HCT116 (cell line): ENCODE measurements at regions not wholly inside any gene's neighbourhood (a gene's known extent, or its start where the extent isn't known, plus 50 kb on each side); places are given as distances from the start of the nearest gene placed in this dataset.

Source experiments
- ATAC-seq: fragments of 200-7000 bp; cut with Tn5 transposase; 2 replicates; pipeline ENCODE4 v1.9.1; 2020; ENCODE audit warnings: mild to moderate bottlenecking, moderate library complexity
- BruUV-seq: library from RNA; stranded (reverse); fragments of 400-500 nt; replicated peaks from 2 replicates; lab custom pipeline; 2021; lab: Mats Ljungman, UMichigan
- CTCF ChIA-PET: fragments of 300-600 bp; sonication (Branson Sonifier 250); formaldehyde crosslinking; loops from one replicate; lab custom pipeline; 2021; ENCODE audit warnings: antibody characterized with exemption; lab: Charles Lee
- POLR2A ChIA-PET: fragments of 300-600, 350-600 bp; sonication (Branson Sonifier 250); formaldehyde crosslinking; loops from one replicate; lab custom pipeline; 2021; ENCODE audit warnings: antibody characterized with exemption; lab: Charles Lee
- RAD21 ChIA-PET, 2 experiments: fragments of 300-600 bp; sonication (Branson Sonifier 250); formaldehyde crosslinking; loops; one replicate each; lab custom pipeline; 2023; ENCODE audit warnings: low total read pairs in 2 of 2; ENCODE audit not compliant: uncharacterized antibody in 2 of 2, unreplicated experiment in 2 of 2, low non-redundant PET in 1 of 2; lab: Charles Lee
- DNase-seq: peaks from one replicate; pipeline ENCODE4 v3.0.0-alpha.2; 2010; ENCODE audit warnings: low read depth, low spot score
- H2AFZ ChIP-seq: fragments of 200-600 bp; shearing (Covaris generic), sonication (generic); 2 replicates; pipeline ENCODE4 v1.6.1; 2017; ENCODE audit warnings: low read depth, mixed run types, mixed read lengths, antibody characterized with exemption, low read length; ENCODE audit not compliant: poor library complexity, severe bottlenecking
- H3K27ac ChIP-seq: 2 replicates; pipeline ENCODE4 v1.5.1; 2012; ENCODE audit warnings: low read depth, low read length
- H3K27me3 ChIP-seq: fragments of 200-600 bp; sonication (generic); 2 replicates; pipeline ENCODE4 v1.6.1; 2016; ENCODE audit warnings: mixed run types, low read length, mixed read lengths; ENCODE audit not compliant: insufficient read depth
- H3K36me3 ChIP-seq, 2 experiments: fragments of 200-500 bp in 1 of 2; fragments of 200-600 bp in 1 of 2; sonication (Bioruptor generic) in 1 of 2; sonication (generic) in 1 of 2; 2 replicates each; pipeline versions ENCODE4 v1.5.1 to v1.6.1; 2014 to 2016; ENCODE audit warnings: low read length in 2 of 2, inconsistent platforms in 1 of 2, mixed read lengths in 1 of 2, mixed run types in 1 of 2; ENCODE audit not compliant: insufficient read depth in 2 of 2, control insufficient read depth in 1 of 2
- H3K4me1 ChIP-seq, 2 experiments: fragments of 200-600 bp in 1 of 2; sonication (generic) in 1 of 2; 2 replicates each; pipeline versions ENCODE4 v1.5.1 to v1.6.1; 2012 to 2017; ENCODE audit warnings: low read length in 2 of 2, inconsistent platforms in 1 of 2, mild to moderate bottlenecking in 1 of 2, mixed read lengths in 1 of 2, mixed run types in 1 of 2, moderate library complexity in 1 of 2; ENCODE audit not compliant: insufficient read depth in 2 of 2, control insufficient read depth in 1 of 2
- H3K4me2 ChIP-seq: fragments of 200-600 bp; sonication (generic); 2 replicates; pipeline ENCODE4 v1.6.1; 2017; ENCODE audit warnings: mixed run types, low read length, mixed read lengths
- H3K4me3 ChIP-seq, 2 experiments: fragments of 200-600 bp in 1 of 2; sonication (generic) in 1 of 2; replicated peaks in 1 of 2; 2 replicates each; pipeline ENCODE4 v1.5.1; 2011 to 2016; ENCODE audit warnings: low read length in 2 of 2, control low read depth in 1 of 2, low read depth in 1 of 2, mild to moderate bottlenecking in 1 of 2, mixed read lengths in 1 of 2, mixed run types in 1 of 2
- H3K79me2 ChIP-seq: fragments of 200-600 bp; sonication (generic); 2 replicates; pipeline ENCODE4 v1.6.1; 2017; ENCODE audit warnings: mild to moderate bottlenecking, mixed run types, low read length, moderate library complexity, mixed read lengths; ENCODE audit not compliant: insufficient read depth
- H3K9ac ChIP-seq: fragments of 200-600 bp; sonication (generic); 2 replicates; pipeline ENCODE4 v1.6.1; 2016; ENCODE audit warnings: low read length, mixed read lengths
- H3K9me2 ChIP-seq: fragments of 200-600 bp; sonication (generic), shearing (Covaris generic); 2 replicates; pipeline ENCODE4 v1.6.1; 2017; ENCODE audit warnings: mixed run types, mild to moderate bottlenecking, moderate library complexity; ENCODE audit not compliant: insufficient read depth
- H3K9me3 ChIP-seq, 2 experiments: fragments of 200-500 bp in 1 of 2; fragments of 200-600 bp in 1 of 2; sonication (Bioruptor generic) in 1 of 2; sonication (generic) in 1 of 2; 2 replicates each; pipeline ENCODE4 v1.6.1; 2014 to 2017; ENCODE audit warnings: low read length in 2 of 2, mixed read lengths in 2 of 2, inconsistent platforms in 1 of 2, low read depth in 1 of 2, mild to moderate bottlenecking in 1 of 2, mixed run types in 1 of 2, moderate library complexity in 1 of 2; ENCODE audit not compliant: control insufficient read depth in 1 of 2, insufficient read depth in 1 of 2
- H4K20me1 ChIP-seq: fragments of 200-600 bp; sonication (generic), shearing (Covaris generic); 2 replicates; pipeline ENCODE4 v1.6.1; 2017; ENCODE audit warnings: mixed run types, mild to moderate bottlenecking, moderate library complexity; ENCODE audit not compliant: insufficient read depth
- CEBPB ChIP-seq: IDR thresholded peaks from 2 replicates; pipeline ENCODE4 v1.6.1; 2012; ENCODE audit warnings: low read depth
- ELF1 ChIP-seq: IDR thresholded peaks from 2 replicates; pipeline ENCODE4 v1.6.1; 2012; ENCODE audit warnings: low read depth, borderline replicate concordance
- EZH2phosphoT487 ChIP-seq: fragments of 200-600 bp; IDR thresholded peaks from 2 replicates; pipeline ENCODE4 v1.6.1; 2018; ENCODE audit warnings: antibody characterized with exemption, borderline replicate concordance
- JUND ChIP-seq: IDR thresholded peaks from 2 replicates; pipeline ENCODE4 v1.6.1; 2012
- POLR2A ChIP-seq: IDR thresholded peaks from 2 replicates; pipeline ENCODE4 v1.7.0; 2011; ENCODE audit warnings: borderline replicate concordance; ENCODE audit not compliant: insufficient read depth, insufficient read length; ENCODE audit errors: extremely low read depth
- POLR2AphosphoS5 ChIP-seq: IDR thresholded peaks from 2 replicates; pipeline ENCODE4 v1.6.1; 2011; ENCODE audit warnings: mild to moderate bottlenecking, low read depth, low read length, moderate library complexity
- RAD21 ChIP-seq: IDR thresholded peaks from 2 replicates; pipeline ENCODE4 v1.6.1; 2012; ENCODE audit warnings: low read depth, mild to moderate bottlenecking
- SP1 ChIP-seq: IDR thresholded peaks from 2 replicates; pipeline ENCODE4 v1.6.1; 2012; ENCODE audit warnings: low read depth
- SRF ChIP-seq: IDR thresholded peaks from 2 replicates; pipeline ENCODE4 v1.6.1; 2012; ENCODE audit warnings: low read depth
- TCF7L2 ChIP-seq: IDR thresholded peaks from 2 replicates; pipeline ENCODE4 v1.7.0; 2011; ENCODE audit warnings: borderline replicate concordance, inconsistent platforms; ENCODE audit not compliant: insufficient read depth, insufficient read length; ENCODE audit errors: extremely low read depth
- ZNF274 ChIP-seq: fragments of 200-500 bp; sonication (Bioruptor generic); IDR thresholded peaks from 2 replicates; pipeline ENCODE4 v1.6.1; 2014; ENCODE audit warnings: mild to moderate bottlenecking, low read depth, low read length, inconsistent platforms
- intact Hi-C: fragments of 100-400 bp; cut with micrococcal nuclease; formaldehyde crosslinking; loops from 2 replicates; pipeline ENCODE4 v1.10.0; 2022
- TF ChIP-seq, protein P1 (sequence below), 3 experiments: fragments of 200-600 bp in 1 of 3; sonication (generic) in 1 of 3; IDR thresholded peaks in 2 of 3; conservative IDR thresholded peaks in 1 of 3; 2 replicates each; pipeline ENCODE4 v1.5.1; 2012 to 2017; ENCODE audit warnings: low read depth in 2 of 3, low read length in 2 of 3, antibody characterized with exemption in 1 of 3, borderline replicate concordance in 1 of 3, control low read depth in 1 of 3, mild to moderate bottlenecking in 1 of 3, mixed read lengths in 1 of 3, mixed run types in 1 of 3, moderate library complexity in 1 of 3; ENCODE audit not compliant: insufficient read depth in 1 of 3
- TF ChIP-seq, protein P2 (sequence below): IDR thresholded peaks from 2 replicates; pipeline ENCODE4 v1.6.1; 2012
- TF ChIP-seq, protein P3 (sequence below): IDR thresholded peaks from 2 replicates; pipeline ENCODE4 v1.6.1; 2012; ENCODE audit warnings: low read depth

DNA sequence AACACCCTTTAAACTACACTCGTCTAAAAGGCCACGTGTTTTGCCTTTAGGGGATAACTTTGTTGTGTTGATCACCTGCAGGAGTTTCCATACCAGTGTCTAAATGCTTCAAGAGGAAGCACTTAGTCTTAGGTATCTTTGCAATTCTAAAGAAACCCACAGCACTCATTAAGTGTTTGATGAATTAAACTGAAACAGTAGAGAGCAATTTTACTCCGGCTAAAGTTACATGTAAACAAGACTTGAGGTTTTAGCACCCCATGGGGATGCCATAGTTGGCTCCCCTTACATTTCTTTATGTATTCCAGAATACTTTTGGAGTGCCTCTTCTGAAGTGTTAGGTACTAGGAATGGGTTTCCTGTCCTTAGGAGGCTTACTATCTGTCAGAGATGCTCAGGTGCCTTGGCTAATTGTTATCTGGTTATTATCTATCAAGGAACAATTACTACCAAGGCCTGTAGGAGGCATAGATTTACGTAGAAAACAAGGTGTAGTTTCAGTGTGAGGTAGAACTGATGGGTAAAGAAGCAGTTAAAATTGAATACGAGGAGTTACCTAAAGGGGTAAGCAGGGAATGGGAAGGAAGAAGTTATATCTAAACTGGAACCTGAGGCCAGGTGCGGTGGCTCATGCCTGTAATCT lies 176.8 kb upstream of the SAMSN1 start:
- H3K79me2 ChIP-seq: no peaks in the 10 kb centered on the region
- no peak overlapping the region for H3K9ac ChIP-seq
- H3K9me2 ChIP-seq: no peaks in the 10 kb centered on the region
- H3K9me3 ChIP-seq: no peaks in the 10 kb centered on the region
- intact Hi-C loops: no loop called here
- CTCF ChIA-PET: no interaction called here
- DNase-seq: no peak
- ATAC-seq: no peak
- RAD21 ChIA-PET: no interaction called here
- H2AFZ ChIP-seq: no peak overlapping the region
- no peaks in the 10 kb centered on the region for H3K36me3 ChIP-seq
- H3K4me2 ChIP-seq: no peak overlapping the region
- TF ChIP-seq ZNF274 (no peak), SP1 (no peak), JUND (no peak), TCF7L2 (no peak)
- H3K4me3 ChIP-seq: no peak overlapping the region
- no peaks in the 10 kb centered on the region for H4K20me1 ChIP-seq
- no peaks in the 10 kb centered on the region for H3K4me1 ChIP-seq
- POLR2A ChIA-PET: no interaction called here
- no peak overlapping the region for H3K27ac ChIP-seq
- BruUV-seq: no TSS peak
- H3K27me3 ChIP-seq: no peaks in the 10 kb centered on the region

DNA sequence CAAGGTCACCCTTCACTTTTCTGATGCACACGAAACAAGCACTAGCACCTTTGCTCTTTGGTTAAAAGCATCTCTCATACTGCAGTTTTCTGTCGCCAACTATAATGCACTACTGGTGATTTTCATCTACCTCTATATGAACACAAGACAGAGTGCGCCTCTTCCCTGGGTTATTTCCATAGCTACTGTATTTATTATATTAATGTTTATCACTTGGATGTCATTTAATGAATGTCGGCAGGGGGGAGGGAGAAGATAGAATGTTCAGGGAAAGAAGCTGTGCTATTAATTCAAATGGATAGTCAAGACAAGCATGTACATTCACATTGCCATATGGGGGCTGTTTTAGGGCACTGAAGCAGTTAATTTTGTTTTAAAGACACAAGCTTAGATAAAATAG lies 174.1 kb upstream of the SAMSN1 start:
- no peaks in the 10 kb centered on the region for H3K36me3 ChIP-seq
- no peaks in the 10 kb centered on the region for H3K4me1 ChIP-seq
- POLR2A ChIA-PET: no interaction called here
- ATAC-seq (no peak), DNase-seq (no peak)
- no peaks in the 10 kb centered on the region for H3K9me3 ChIP-seq
- H2AFZ ChIP-seq: no peak overlapping the region
- no peaks in the 10 kb centered on the region for H4K20me1 ChIP-seq
- CTCF ChIA-PET: interaction anchor here (1.6 kb wide), 1 partner anchor 18 kb away, joined by 4 read pairs; no protein-coding TSS in a partner anchor
- intact Hi-C loops: no loop called here
- no peaks in the 10 kb centered on the region for H3K79me2 ChIP-seq
- no peaks in the 10 kb centered on the region for H3K27me3 ChIP-seq
- RAD21 ChIA-PET: no interaction called here
- no peak overlapping the region for H3K4me3 ChIP-seq
- no peaks in the 10 kb centered on the region for H3K9me2 ChIP-seq
- no TSS peak for BruUV-seq
- no peak overlapping the region for H3K9ac ChIP-seq
- H3K27ac ChIP-seq: no peak overlapping the region
- H3K4me2 ChIP-seq: no peak overlapping the region
- no peak for TF ChIP-seq POLR2A
- TF ChIP-seq, protein P1, sequence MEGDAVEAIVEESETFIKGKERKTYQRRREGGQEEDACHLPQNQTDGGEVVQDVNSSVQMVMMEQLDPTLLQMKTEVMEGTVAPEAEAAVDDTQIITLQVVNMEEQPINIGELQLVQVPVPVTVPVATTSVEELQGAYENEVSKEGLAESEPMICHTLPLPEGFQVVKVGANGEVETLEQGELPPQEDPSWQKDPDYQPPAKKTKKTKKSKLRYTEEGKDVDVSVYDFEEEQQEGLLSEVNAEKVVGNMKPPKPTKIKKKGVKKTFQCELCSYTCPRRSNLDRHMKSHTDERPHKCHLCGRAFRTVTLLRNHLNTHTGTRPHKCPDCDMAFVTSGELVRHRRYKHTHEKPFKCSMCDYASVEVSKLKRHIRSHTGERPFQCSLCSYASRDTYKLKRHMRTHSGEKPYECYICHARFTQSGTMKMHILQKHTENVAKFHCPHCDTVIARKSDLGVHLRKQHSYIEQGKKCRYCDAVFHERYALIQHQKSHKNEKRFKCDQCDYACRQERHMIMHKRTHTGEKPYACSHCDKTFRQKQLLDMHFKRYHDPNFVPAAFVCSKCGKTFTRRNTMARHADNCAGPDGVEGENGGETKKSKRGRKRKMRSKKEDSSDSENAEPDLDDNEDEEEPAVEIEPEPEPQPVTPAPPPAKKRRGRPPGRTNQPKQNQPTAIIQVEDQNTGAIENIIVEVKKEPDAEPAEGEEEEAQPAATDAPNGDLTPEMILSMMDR (IDR thresholded peaks at IDR 0.05 in 2 of 3, conservative IDR thresholded peaks at IDR 0.05 in 1 of 3; ENCODE audit: borderline replicate concordance in 1 of 3, insufficient read depth in 1 of 3, low read depth in 2 of 3, low read length in 2 of 3): no peak
- TF ChIP-seq POLR2AphosphoS5: no peak
- no peak for TF ChIP-seq RAD21
- TF ChIP-seq, protein P2, sequence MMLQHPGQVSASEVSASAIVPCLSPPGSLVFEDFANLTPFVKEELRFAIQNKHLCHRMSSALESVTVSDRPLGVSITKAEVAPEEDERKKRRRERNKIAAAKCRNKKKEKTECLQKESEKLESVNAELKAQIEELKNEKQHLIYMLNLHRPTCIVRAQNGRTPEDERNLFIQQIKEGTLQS: no peak
- TF ChIP-seq SP1: no peak
- TF ChIP-seq ELF1: no peak
- TF ChIP-seq SRF: no peak
- TF ChIP-seq EZH2phosphoT487: no peak
- TF ChIP-seq, protein P3, sequence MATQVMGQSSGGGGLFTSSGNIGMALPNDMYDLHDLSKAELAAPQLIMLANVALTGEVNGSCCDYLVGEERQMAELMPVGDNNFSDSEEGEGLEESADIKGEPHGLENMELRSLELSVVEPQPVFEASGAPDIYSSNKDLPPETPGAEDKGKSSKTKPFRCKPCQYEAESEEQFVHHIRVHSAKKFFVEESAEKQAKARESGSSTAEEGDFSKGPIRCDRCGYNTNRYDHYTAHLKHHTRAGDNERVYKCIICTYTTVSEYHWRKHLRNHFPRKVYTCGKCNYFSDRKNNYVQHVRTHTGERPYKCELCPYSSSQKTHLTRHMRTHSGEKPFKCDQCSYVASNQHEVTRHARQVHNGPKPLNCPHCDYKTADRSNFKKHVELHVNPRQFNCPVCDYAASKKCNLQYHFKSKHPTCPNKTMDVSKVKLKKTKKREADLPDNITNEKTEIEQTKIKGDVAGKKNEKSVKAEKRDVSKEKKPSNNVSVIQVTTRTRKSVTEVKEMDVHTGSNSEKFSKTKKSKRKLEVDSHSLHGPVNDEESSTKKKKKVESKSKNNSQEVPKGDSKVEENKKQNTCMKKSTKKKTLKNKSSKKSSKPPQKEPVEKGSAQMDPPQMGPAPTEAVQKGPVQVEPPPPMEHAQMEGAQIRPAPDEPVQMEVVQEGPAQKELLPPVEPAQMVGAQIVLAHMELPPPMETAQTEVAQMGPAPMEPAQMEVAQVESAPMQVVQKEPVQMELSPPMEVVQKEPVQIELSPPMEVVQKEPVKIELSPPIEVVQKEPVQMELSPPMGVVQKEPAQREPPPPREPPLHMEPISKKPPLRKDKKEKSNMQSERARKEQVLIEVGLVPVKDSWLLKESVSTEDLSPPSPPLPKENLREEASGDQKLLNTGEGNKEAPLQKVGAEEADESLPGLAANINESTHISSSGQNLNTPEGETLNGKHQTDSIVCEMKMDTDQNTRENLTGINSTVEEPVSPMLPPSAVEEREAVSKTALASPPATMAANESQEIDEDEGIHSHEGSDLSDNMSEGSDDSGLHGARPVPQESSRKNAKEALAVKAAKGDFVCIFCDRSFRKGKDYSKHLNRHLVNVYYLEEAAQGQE: no peak
- TF ChIP-seq CEBPB: no peak
